Colon (tissue), 2 donors: ENCODE measurements at regions not wholly inside any gene's neighbourhood (a gene's known extent, or its start where the extent isn't known, plus 50 kb on each side); places are given as distances from the start of the nearest gene placed in this dataset.

Experiments used
- FAIRE-seq: peaks from 2 replicates; lab custom pipeline; 2012; peaks lifted over from hg19 to GRCh38; lab: Jason Lieb, UNC
- donor health status: control.
- donor health status: control.

DNA sequence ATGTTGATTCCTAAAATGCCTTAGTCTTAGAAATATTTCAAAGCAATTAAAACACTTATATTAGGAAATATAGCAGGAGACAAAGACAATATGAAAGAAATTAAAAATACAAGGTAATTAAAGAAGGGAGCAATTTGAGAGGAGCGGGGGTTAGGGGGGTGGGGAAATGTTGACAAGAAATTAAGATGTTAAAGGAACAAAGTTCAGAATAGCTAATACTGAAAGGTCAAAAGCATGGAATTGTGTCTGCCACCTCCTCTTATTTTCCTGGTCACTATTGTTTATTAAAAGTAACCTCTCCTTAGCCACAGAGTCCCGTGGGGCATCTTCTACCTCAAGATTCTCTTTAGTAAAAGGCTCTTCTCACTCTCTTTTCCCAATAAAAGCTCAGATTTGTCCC, 244.1 kb downstream of the MREG start:
- FAIRE-seq = no peak

DNA sequence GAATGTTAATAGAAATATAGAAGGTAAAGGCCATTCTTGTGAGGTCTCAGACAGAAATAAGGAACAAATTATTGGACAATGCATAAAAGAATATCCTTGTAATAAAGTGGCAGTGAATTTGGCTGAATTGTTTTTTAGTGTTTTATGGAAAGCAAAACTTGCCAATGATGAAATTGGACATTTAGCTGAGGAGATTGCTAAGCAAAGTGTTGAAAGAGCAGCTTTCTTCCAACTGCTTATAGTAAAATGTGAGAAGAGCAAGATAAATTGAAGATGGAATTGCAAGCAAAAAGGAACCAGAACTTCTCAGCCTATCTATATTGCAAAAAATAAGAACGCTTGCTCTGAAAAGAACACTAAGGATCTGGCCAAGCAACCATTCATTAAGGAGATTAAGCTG, 245.7 kb downstream of the MREG start:
- FAIRE-seq = no peak

DNA sequence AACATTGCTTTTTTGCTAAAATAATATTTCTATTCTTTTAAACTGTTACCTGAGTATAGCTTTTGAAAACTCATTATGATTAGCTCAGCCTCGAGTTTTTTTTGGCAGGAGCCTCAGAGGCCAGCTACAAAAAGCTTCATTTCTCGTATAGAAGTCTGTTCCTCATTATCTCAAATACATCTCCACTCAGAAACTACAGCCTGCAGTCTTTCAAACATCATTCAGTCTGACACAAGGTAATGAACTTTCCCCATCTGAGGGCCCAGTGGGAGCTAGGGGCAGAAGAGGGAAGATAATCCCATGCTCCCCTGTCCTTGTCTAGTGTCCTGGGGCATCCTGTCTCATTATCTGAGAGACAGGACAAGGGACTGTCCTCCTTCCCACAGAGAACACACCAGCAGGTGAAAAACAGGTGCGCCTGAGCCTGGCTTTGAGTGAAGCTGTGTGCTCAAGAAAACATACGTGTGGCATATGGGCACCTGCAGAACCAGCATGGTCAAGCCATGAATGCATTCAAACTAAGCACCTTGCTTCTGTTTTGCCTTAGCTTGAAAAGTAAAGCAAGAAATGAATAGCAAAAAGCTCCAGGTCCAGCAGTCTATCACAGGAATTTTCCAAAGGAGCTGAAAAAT, 247.5 kb downstream of the MREG start:
- no peak for FAIRE-seq

DNA sequence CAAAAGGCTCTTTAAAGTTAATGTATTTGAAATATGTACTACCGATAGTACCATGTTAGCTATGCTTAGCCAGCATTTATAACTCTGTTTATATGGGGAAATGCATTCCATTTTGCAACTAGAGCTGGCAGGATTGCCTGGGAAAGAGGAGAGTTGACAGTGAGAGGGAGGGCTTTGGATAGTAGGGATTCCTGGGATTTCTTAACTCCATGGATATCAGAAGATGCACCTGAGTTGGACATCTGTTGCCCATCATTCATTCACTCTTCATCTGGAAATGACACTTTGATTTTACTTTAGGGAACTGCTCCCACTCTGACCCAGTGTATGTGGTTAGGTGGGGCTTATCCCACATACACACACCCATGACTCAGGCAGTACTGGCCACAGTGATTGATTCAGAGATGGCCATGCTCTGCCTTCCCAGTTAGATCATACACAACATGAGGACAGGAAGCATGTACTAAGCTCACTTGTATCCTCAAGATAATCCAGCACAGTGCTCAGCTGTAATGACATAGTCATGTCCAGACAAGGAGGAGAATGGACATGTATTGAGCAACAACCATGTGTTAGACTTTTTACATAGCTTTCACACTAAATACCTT, 248.8 kb downstream of the MREG start:
- FAIRE-seq = no peak

DNA sequence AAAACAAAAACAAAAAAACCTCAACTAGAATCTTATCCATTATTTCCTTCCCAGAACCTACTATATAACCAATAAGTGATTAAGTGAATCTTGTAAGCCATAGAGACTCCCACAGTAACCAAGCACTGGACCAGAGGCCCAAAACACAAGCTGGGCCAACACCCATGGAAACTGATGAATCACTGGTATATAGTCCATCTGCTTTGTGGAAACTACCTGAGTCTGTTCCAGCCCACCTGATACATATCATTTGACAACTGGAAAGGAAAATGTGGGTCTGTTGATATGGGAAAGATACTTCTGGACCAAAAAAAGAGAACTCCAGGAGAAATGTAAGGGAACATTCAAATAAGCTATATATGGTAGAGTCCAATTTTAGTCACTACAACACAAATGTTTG, 252.8 kb downstream of the MREG start:
- FAIRE-seq = no peak

DNA sequence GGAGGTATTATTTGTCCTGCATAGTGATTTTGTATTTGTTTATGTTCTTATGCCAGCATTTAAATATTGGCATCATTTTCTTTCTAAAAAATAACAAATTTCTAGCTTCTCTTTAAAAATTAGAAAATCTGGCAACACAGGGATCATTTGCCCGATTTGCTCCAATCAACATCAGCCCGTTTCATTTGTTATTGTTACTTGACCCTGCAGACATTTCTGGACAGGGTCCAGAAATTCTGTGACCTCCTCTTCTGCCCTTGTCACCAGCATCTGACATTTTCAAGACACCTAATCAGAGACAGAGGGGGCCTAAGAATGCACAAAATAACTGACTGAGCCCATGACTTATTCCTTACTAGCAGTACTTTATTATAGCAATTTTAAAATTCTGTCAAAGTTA, 253.3 kb downstream of the MREG start:
- FAIRE-seq = no peak

DNA sequence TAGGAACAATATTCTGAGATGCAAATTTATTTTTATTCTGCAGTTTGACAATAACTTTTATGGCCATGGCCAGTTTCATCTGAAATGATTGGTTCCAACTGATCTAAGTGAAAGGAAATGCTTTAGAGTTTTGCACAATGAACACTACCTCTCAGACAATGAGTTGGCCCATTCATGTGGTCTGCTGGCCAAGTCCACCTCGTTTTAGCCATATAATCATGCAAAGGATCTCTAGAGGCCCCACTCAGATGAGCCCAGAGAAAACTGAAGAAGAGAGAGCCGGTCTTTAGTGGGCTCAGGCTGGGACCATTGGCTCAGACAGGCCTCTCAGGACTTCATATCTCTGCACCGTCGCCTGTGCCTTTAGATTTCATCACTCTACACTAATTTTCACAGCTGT, 254.7 kb downstream of the MREG start:
- no peak for FAIRE-seq

DNA sequence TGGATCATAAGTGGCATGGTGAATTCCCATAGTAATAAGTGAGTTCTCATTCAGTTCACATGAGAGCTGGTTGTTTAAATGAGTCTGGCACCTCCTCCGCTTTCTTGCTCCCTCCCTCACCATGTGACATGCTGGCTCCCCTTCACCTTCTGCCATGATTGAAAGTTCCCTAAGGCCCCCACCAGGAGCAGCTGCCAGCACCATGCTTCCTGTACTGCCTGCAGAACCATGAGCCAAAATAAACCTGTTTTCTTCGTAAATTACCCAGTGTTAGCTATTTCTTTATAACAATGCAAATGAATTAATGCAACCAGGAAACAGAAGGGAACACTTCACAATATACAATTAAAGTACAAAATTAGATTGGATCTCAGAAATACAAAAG, 257.0 kb downstream of the MREG start:
- FAIRE-seq = no peak

DNA sequence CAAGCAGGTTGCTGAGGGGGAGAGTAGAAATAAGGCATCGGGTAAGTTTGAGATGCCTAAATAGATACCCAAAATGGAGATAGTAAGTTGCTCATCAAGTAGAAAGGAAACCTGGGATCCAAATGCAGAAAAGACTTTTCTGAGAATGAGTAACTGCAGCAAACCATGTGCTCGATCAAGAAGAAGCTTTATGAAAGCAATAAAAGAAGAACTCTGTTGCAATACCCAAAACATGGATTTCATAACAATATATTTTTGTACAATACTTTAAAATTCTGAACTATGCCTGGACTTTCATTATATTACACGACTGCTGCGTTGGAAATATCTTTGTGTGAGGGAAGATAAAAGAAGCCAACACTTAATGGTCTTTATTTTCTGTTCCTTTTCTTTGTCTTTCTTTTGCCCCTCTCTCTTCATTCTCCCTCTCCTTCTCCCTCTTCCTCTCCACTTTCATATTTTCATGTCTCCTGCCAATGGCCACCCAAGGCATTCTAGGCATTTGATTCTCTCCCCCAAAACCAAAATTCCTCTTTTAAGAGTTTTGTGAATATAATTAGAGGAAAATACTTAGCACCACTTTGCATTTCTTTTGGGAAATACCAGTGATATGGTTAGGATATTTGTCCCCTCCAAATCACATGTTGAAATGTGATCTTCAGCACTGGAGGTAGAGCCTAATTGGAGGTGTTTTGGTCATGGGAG, 257.6 kb downstream of the MREG start:
- no peak for FAIRE-seq

DNA sequence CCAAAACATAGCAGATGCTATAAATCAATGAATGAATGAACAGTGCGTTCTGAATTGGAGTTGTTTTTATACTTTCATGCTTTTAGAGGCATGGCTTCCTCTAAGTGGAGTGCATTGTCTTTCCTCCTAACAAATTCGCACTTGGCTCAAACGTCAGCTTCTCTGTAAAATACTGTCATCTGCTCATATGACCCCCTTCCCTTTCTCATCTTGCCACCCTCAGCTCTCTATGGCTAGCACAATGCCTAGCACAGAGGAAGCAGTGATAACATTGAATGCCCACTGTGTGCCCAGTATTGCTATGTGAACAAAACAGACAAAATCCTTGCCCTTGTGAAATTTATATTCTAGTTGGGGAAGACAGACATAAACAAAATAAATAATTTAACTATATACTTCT, 258.8 kb downstream of the MREG start:
- no peak for FAIRE-seq

DNA sequence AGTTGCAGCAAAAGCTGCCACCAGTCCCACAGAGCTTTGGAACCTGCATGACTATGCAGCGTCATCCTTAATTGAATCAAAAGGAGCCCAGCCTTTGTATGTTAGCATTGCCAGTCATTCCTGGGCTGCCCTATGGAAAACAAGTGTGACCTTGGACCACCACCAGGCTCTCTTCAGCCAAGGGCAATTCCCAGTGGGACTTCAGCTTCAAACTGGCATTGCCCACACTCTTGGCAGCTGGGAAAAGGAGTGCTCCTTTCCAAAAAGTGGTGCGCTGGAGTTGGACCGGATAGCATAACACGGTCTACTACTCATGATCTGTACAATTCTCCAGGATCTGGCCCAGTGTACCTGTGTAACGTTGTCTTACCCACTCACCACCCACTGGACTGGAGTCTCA, 259.5 kb downstream of the MREG start:
- FAIRE-seq = no peak

DNA sequence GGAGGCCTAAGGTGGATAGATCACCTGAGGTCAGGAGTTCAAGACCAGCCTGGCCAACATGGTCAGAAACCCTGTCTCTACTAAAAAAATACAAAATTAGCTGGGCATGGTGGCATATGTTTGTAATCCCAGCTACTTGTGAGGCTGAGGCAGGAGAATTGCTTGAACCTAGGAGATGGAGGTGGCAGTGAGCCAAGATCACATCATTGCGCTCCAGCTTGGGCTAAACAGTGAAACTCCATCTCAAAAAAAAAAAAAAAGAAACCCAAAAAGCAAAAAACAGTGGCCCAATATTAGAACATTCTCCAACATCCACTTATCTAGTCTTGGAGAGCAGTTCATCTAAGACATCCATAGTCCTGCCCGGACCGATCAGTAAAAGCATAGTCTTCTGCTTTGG, 260.4 kb downstream of the MREG start:
- FAIRE-seq = no peak

DNA sequence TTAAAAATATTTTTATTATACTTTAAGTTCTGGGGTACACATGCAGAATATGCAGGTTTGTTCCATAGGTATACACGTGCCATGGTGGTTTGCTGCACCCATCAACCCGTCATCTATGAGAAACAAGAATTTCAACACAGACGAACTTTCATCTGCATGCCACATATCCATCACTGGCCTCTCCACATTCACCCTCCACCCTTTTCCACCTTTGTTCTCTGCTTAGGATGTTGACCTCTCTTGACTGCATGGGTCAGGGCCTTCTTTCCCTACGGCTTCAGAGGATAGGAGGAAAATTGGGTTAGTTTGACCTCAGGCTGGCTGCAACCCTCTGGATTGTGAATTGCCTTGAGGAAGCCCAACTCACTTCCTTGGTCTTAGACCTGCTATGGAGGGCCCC, 260.9 kb downstream of the MREG start:
- FAIRE-seq = no peak

DNA sequence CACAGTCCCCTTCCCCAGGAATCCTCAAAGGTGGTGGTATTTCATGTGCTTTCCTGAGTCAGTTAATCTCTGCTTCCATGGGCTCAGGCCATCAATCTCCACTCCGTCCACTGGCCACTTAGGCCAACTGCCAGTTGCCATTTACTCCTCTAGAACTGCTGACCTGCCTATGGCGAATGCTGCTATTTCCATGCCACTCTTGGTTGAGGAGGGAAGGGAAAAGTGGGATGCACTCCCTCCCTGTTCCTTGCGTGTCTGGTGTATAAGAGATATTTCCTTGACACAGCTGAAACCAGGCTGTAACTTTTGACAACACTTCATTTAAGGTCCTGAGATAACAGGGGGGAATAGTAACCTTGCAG, 261.5 kb downstream of the MREG start:
- no peak for FAIRE-seq

DNA sequence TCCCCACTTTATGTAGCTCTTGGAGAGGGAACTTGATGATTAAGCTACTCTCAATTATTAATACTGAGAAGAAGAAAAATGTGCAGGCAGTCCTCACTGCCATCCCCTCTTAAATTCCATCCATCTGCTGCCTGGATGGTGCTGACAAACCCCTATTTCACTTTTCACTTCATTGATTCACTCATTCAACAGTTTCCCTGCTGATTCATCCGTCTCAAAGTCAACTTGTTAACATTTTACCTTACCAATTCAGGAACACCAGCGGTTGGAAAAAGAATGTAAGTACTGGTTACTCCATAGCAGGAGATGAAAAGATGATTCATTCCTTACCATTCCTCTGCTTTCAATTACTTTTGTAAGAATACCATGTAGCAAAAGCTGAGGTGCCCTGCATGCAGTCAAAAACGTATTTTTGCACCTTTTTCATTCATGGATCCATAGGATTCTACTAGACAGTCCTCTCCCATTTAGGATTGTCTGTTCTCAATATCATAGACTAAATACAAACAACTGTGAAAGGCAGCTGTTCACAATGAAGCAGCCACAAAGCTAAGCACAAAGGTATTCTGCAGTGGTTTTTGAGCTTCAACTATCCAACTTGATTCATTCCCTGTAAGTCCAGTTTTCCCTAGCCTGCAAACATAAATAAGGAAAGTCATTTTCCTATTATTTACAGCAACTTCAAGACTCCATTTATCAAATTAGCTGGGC, 262.0 kb downstream of the MREG start:
- no peak for FAIRE-seq

DNA sequence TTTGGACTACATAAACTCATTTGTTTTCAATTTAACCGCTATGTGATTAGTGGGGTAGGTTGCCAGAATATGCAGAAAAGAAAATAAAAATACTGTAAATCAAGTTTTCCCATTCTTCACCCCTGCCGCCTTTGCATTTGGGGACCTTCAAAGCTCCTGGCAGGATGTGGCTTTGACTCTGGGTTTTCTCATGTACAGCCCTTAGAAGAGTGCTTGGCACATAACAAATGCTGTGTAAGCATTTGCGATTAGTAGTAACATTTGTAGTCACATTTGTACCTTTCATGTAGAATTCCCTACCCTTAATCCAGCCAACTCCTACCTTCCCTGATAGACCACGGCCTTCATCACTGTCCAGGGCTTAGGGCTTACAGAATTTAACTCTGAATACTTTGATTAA, 262.6 kb downstream of the MREG start:
- no peak for FAIRE-seq

DNA sequence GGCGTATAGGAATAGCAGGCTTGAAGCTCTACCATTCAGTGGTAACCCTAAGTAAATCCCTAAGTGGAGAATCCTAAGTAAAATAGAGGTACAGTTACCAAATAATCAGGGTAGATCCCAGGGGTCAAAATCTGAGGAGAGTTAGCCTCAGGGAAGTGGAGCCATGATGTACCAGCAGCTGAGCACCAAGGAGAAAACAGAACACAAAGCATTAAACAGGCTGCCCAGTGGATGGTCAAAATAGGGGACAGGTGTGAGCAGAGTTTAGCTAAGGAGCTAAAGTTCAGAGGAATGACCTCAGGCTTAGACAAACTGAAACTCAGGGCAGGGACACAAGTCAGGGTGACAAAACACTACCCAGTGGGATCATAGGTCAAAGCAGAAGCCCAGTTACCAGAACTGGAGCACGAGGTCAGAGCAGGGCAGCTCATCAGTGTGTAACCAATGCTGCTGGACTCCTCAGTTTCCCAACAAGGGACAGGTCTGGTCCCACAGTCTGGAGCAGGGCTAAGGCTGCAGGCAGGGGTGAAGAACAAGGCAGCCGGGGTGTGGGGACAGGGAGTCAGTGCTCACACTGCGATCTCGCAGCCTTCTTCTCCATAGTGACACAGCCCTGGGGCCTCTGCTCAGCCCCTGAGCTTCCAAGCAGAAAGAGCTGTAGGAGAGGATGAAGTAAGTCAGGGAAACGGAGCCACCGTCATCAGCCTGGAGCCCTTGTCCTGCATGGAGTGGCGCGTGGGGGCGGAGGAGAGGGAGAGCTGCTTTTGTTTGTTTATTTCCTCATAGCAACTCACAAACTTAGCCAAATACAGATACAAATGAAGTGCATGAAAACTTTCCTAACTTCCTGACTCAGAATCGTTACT, 264.0 kb downstream of the MREG start:
- FAIRE-seq = no peak

DNA sequence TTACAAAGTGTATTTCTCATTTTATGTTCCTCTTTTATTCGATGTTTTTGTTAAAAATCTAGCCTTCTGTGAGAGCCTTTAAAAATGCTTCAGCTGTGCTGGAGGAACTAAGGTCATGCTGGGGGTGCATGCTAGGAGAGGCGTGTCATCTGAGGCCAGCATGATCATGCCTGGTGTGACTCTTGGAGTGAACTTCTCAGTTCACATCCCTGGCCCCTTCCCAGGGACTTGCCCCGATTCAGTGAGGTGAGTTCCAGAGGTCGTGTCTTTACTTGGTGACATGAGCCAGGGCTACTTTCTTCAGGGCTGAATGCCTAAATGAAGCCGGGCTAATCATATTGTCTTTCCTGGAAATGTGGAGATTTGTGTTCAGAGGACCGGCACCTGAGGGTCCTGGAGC, 264.9 kb downstream of the MREG start:
- FAIRE-seq = no peak

DNA sequence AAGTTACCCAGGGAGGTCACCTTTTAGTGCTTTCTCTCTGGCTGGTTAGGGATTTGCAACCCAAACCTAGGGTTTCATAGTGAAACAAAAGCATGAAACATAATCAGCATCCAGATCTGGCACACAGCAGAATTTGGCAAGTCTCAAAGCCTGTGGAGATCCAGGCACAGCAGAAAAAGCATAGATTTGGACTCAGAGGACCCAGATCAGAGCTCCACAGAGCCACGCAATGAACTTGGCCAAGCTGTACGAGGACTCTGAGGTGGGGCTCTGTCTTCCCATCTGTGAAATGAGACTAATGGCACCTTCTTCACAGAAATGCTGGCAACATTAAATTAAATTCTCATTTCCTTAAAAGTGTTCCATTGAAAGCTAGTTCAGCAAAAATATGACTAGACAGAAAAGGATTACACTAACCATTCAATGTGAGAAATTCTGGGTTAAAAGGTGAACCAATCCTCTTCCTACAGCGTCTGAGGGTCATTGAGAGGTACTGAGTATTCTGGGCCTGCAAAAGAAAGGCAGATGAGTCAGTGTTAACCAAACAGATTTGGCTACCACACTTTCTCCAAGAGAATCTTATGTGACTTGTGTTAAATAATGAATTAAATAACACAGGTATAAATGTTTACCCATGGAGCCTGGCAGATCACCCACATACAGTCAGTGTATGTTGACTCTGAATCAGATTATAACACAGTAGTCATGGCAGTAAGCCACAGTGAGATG, 266.3 kb downstream of the MREG start:
- FAIRE-seq = no peak

DNA sequence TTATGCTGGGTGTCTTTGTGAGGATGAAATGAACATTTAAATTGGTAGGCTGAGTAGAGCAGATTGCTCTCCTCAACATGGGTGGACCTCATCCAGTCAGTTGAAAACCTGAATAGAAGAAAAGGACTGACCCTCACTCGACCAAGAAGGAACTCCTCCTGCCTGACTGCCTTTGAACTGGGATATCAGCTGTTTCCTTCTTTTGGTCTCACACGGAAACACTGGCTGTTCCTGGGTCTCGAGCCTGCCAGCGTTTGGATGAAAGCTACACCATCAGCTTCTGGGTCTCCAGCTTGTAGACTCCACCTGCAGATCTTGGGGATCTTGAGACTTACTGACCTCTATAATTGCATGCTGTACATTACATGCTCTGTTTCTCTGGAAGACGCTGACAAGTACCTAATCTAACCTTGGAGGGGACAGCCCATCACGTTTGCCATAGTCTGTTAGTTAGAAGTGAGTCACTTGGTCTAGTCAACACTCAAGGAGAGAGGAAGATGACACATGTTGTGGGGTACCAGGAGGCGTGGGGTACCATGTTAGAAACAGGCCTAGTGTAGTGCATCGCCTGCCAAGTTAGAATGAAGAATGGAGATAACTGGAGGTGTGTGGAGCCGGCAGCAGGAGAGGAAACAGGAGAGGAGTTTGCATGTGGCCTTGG, 267.0 kb downstream of the MREG start:
- FAIRE-seq = no peak

DNA sequence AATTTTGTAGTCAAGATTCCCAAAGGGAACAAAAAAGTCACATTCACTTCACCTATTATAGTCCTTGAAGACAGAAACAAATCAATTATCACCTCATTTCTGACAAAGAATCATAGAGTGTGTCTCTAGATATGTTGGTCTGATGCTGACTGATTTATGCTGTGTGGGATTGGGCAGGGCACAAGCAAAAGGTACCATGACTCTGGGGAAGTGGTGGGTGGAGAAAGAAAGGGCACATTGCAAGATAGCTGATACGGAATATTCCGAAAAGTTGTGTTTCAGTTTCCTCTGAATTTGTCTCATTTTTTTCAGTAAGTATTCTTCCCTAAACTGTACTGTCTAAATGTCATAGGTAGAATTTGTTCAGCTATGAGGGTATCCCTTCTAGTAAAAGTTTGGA, 268.0 kb downstream of the MREG start:
- FAIRE-seq = no peak
